MM.1S (cell line): ENCODE measurements at regions not wholly inside any gene's neighbourhood (a gene's known extent, or its start where the extent isn't known, plus 50 kb on each side); places are given as distances from the start of the nearest gene placed in this dataset.

Experiments used
- DNase-seq: peaks from one replicate; pipeline ENCODE4 v3.0.0-alpha.2; 2015
- H2AFZ ChIP-seq: fragments of 300-600 bp; sonication (generic); 2 replicates; pipeline ENCODE4 v1.6.0; 2016; ENCODE audit warnings: antibody characterized with exemption, low read length
- H3F3A ChIP-seq: fragments of 300-600 bp; sonication (generic); 2 replicates; pipeline ENCODE4 v1.6.1; 2016; ENCODE audit warnings: mild to moderate bottlenecking, antibody characterized with exemption, low read length, moderate library complexity, mixed read lengths; ENCODE audit not compliant: insufficient read depth
- H3K27ac ChIP-seq: fragments of 300-600 bp; sonication (generic); 2 replicates; pipeline ENCODE4 v1.5.1; 2016; ENCODE audit warnings: mild to moderate bottlenecking, low read length
- H3K27me3 ChIP-seq: fragments of 300-600 bp; sonication (generic); replicated peaks from 2 replicates; pipeline ENCODE4 v1.6.0; 2016; ENCODE audit warnings: low read length; ENCODE audit not compliant: insufficient read depth
- H3K36me3 ChIP-seq: fragments of 300-600 bp; sonication (generic); replicated peaks from 2 replicates; pipeline ENCODE4 v1.6.1; 2016; ENCODE audit warnings: mild to moderate bottlenecking, low read length, mixed read lengths; ENCODE audit not compliant: insufficient read depth
- H3K4me1 ChIP-seq: fragments of 300-600 bp; sonication (generic); 2 replicates; pipeline ENCODE4 v1.6.1; 2016; ENCODE audit warnings: low read length, mixed read lengths
- H3K4me2 ChIP-seq: fragments of 300-600 bp; sonication (generic); 2 replicates; pipeline ENCODE4 v1.6.0; 2016; ENCODE audit warnings: low read depth, low read length
- H3K4me3 ChIP-seq: fragments of 300-600 bp; sonication (generic); 2 replicates; pipeline ENCODE4 v1.5.1; 2016; ENCODE audit warnings: low read length, mixed read lengths
- H3K79me2 ChIP-seq: fragments of 300-600 bp; sonication (generic); 2 replicates; pipeline ENCODE4 v1.6.1; 2016; ENCODE audit warnings: mixed run types, low read length, mixed read lengths
- H3K9ac ChIP-seq: fragments of 300-600 bp; sonication (generic); 2 replicates; pipeline ENCODE4 v1.6.1; 2016; ENCODE audit warnings: low read length, mixed read lengths
- H3K9me2 ChIP-seq: fragments of 300-600 bp; sonication (generic); replicated peaks from 2 replicates; pipeline ENCODE4 v1.6.1; 2016; ENCODE audit warnings: mild to moderate bottlenecking, low read length, mixed read lengths; ENCODE audit not compliant: insufficient read depth
- H3K9me3 ChIP-seq: fragments of 300-600 bp; sonication (generic); replicated peaks from 2 replicates; pipeline ENCODE4 v1.6.1; 2016; ENCODE audit warnings: mild to moderate bottlenecking, low read length, mixed read lengths; ENCODE audit not compliant: insufficient read depth
- H4K20me1 ChIP-seq: fragments of 300-600 bp; sonication (generic); 2 replicates; pipeline ENCODE4 v1.6.1; 2016; ENCODE audit warnings: mild to moderate bottlenecking, low read length, moderate library complexity, mixed read lengths; ENCODE audit not compliant: insufficient read depth
- CTCF ChIP-seq: fragments of 300-600 bp; sonication (generic); IDR thresholded peaks from 2 replicates; pipeline ENCODE4 v1.5.1; 2016; ENCODE audit warnings: antibody characterized with exemption, low read length, mixed read lengths
- EZH2 ChIP-seq: fragments of 300-600 bp; sonication (generic); optimal IDR thresholded peaks from 2 replicates; pipeline ENCODE3; 2017; ENCODE audit warnings: low read depth, mild to moderate bottlenecking, antibody characterized with exemption, low read length, mixed read lengths
- EZH2phosphoT487 ChIP-seq: fragments of 300-600 bp; sonication (generic); IDR thresholded peaks from 2 replicates; pipeline ENCODE4 v1.6.1; 2018; ENCODE audit warnings: antibody characterized with exemption, low read length

- Histone ChIP-seq H3F3A (no peaks in the 10 kb centered on the region), H3K9me3 (no peaks in the 10 kb centered on the region), H3K9ac (no peak overlapping the region), H3K79me2 (no peaks in the 10 kb centered on the region), H3K27me3 (no peaks in the 10 kb centered on the region), H3K27ac (no peak overlapping the region), H3K4me3 (no peak overlapping the region), H4K20me1 (no peaks in the 10 kb centered on the region), H3K4me2 (no peak overlapping the region), H3K9me2 (no peaks in the 10 kb centered on the region), H2AFZ (no peak overlapping the region), H3K36me3 (no peaks in the 10 kb centered on the region), H3K4me1 (no peaks in the 10 kb centered on the region)
- TF ChIP-seq EZH2phosphoT487 (no peak), CTCF (no peak), EZH2 (no peak)
- DNase-seq, result no peak
Measured at GRCh38 chr15:94000606-94001005, 230.8 kb upstream of the MCTP2 start.

GRCh38 chr15:93997071-93997658 lies 234.2 kb upstream of the MCTP2 start:
- Histone ChIP-seq H3F3A (no peaks in the 10 kb centered on the region), H3K4me3 (no peak overlapping the region), H3K27me3 (no peaks in the 10 kb centered on the region), H3K36me3 (no peaks in the 10 kb centered on the region), H3K79me2 (no peaks in the 10 kb centered on the region), H2AFZ (no peak overlapping the region), H3K9me2 (no peaks in the 10 kb centered on the region), H3K9me3 (no peaks in the 10 kb centered on the region), H3K4me2 (no peak overlapping the region), H3K9ac (no peak overlapping the region), H4K20me1 (no peaks in the 10 kb centered on the region), H3K27ac (no peak overlapping the region), H3K4me1 (no peaks in the 10 kb centered on the region)
- no peak for DNase-seq
- TF ChIP-seq CTCF (peak; percentile 58), EZH2 (no peak)

GRCh38 chr15:93989440-93989998 lies 241.8 kb upstream of the MCTP2 start:
- H4K20me1 ChIP-seq, result no peaks in the 10 kb centered on the region
- TF ChIP-seq EZH2phosphoT487 (no peak), EZH2 (no peak), CTCF (no peak)
- no peak overlapping the region for H3K27ac ChIP-seq
- H3K27me3 ChIP-seq, result no peaks in the 10 kb centered on the region
- no peak for DNase-seq
- no peak overlapping the region for H3K9ac ChIP-seq
- H3K9me2 ChIP-seq, result no peaks in the 10 kb centered on the region
- no peak overlapping the region for H3K4me3 ChIP-seq
- H3K4me2 ChIP-seq, result no peak overlapping the region
- H3K79me2 ChIP-seq, result no peaks in the 10 kb centered on the region
- H3K36me3 ChIP-seq, result no peaks in the 10 kb centered on the region
- H3K4me1 ChIP-seq, result no peaks in the 10 kb centered on the region
- H3K9me3 ChIP-seq, result no peaks in the 10 kb centered on the region
- no peaks in the 10 kb centered on the region for H3F3A ChIP-seq
- H2AFZ ChIP-seq, result no peak overlapping the region
